Uterus (tissue), 3 donors: ENCODE measurements at regions not wholly inside any gene's neighbourhood (a gene's known extent, or its start where the extent isn't known, plus 50 kb on each side); places are given as distances from the start of the nearest gene placed in this dataset.

ENCODE experiments used
- DNase-seq, 2 donors: peaks; one replicate each; pipeline ENCODE4 v3.0.0-alpha.2; 2019 to 2020
- H3K27ac ChIP-seq, 2 donors: fragments of 200-600 bp; sonication (generic); 1 replicate in 1 of 2; 2 replicates in 1 of 2; pipeline ENCODE4 v1.5.1; 2016 to 2018
- H3K27me3 ChIP-seq, 2 donors: fragments of 200-600 bp; sonication (generic); one replicate each; pipeline ENCODE4 v1.5.1; 2018 to 2019; ENCODE audit warnings: control low read depth in 1 of 2
- H3K36me3 ChIP-seq, 2 donors: fragments of 200-600 bp; sonication (generic); one replicate each; pipeline ENCODE4 v1.5.1; 2019; ENCODE audit warnings: control low read depth in 1 of 2
- H3K4me1 ChIP-seq, 2 donors: fragments of 200-600 bp; sonication (generic); one replicate each; pipeline ENCODE4 v1.5.1; 2018 to 2019; ENCODE audit warnings: control low read depth in 1 of 2
- H3K4me3 ChIP-seq, 2 donors: fragments of 200-600 bp; sonication (generic); 1 replicate in 1 of 2; 2 replicates in 1 of 2; pipeline ENCODE4 v1.5.1; 2018 to 2019; ENCODE audit warnings: mild to moderate bottlenecking in 1 of 2
- H3K9me3 ChIP-seq, 2 donors: fragments of 200-600 bp; sonication (generic); one replicate each; pipeline ENCODE4 v1.5.1; 2019; ENCODE audit warnings: control low read depth in 1 of 2
- CTCF ChIP-seq, 4 experiments: fragments of 200-600 bp in 2 of 4; fragments of 450-650 bp in 2 of 4; sonication (generic) in 2 of 4; IDR thresholded peaks; one replicate each; pipeline ENCODE4 v1.5.1; 2016 to 2019; ENCODE audit warnings: antibody characterized with exemption in 4 of 4, mild to moderate bottlenecking in 2 of 4, moderate library complexity in 1 of 4
- POLR2A ChIP-seq, 2 donors: fragments of 450-650 bp; IDR thresholded peaks; one replicate each; pipeline ENCODE4 v1.6.1; 2016; ENCODE audit warnings: antibody characterized with exemption in 2 of 2, mild to moderate bottlenecking in 1 of 2, moderate library complexity in 1 of 2
- intact Hi-C: fragments of 100-400 bp; cut with DNase I; formaldehyde crosslinking; loops from one replicate; pipeline ENCODE4 v1.15.1; 2023; ENCODE audit warnings: low total_unique reads
- donor health status: DM: yes; HTN: yes; CAD: no.

DNA sequence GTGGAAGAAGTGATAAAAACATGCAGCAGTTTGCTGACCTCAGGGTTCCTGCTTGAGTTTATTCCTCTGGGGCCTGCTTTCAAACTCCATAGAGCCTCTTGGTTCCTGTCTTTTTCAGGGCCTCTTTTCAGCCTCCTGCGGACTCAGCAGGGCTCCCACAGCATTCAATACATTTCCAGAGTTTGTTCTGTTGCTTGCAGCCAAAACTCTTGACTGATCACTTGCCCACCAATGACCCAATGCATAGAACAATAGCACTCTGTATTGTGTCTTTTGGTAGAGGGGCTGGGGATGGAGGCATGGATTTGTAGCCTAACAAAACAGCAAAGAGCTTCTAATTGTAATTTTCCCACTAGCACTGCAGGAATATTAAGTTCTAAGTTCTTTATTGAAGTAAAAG lies 50.8 kb upstream of the CREB5 start:
- Histone ChIP-seq H3K9me3 (no peaks in the 10 kb centered on the region), H3K4me1 (no peaks in the 10 kb centered on the region), H3K27ac (no peak overlapping the region), H3K4me3 (no peak overlapping the region), H3K36me3 (no peaks in the 10 kb centered on the region), H3K27me3 (no peaks in the 10 kb centered on the region)
- TF ChIP-seq POLR2A (IDR thresholded peaks at IDR 0.05) (no peak), CTCF (IDR thresholded peaks at IDR 0.05) (no peak)
- intact Hi-C loops: no loop called here
- DNase-seq: no peak

- no peaks in the 10 kb centered on the region for H3K27me3 ChIP-seq
- H3K27ac ChIP-seq: no peak overlapping the region
- intact Hi-C loops: no loop called here
- H3K9me3 ChIP-seq: no peaks in the 10 kb centered on the region
- no peak for TF ChIP-seq CTCF (IDR thresholded peaks at IDR 0.05)
- TF ChIP-seq POLR2A (IDR thresholded peaks at IDR 0.05): no peak
- no peak for DNase-seq
- no peak overlapping the region for H3K4me3 ChIP-seq
- H3K36me3 ChIP-seq: no peaks in the 10 kb centered on the region
- no peaks in the 10 kb centered on the region for H3K4me1 ChIP-seq
Observed at GRCh38 chr7:28362182-28362581, 50.1 kb upstream of the CREB5 start.
